LHCN-M2 (cell line): ENCODE measurements at regions not wholly inside any gene's neighbourhood (a gene's known extent, or its start where the extent isn't known, plus 50 kb on each side); places are given as distances from the start of the nearest gene placed in this dataset.
"Not testable (repeated sequence)": the region's sequence is repeated elsewhere in the genome, so short reads cannot be mapped to it uniquely, and the experiment has no call there.

Experiments used
- DNase-seq: peaks from one replicate; pipeline ENCODE4 v3.0.0-alpha.2; 2012; ENCODE audit warnings: low read depth

- no peak for DNase-seq
Measured at GRCh38 chrX:103428525-103428924, 52.2 kb downstream of the BEX3 start.

GRCh38 chrX:103429026-103429425, 52.7 kb downstream of the BEX3 start:
- not testable (repeated sequence) for DNase-seq

GRCh38 chrX:103431316-103431715, 55.0 kb downstream of the BEX3 start:
- peak; percentile 29 for DNase-seq

- DNase-seq, result not testable (repeated sequence)
Measured at GRCh38 chrX:103432841-103433240, 56.5 kb downstream of the BEX3 start.

- no peak for DNase-seq
Measured at GRCh38 chrX:103437147-103437873, 61.0 kb downstream of the BEX3 start.

GRCh38 chrX:103439161-103439560, 62.8 kb downstream of the BEX3 start:
- DNase-seq, result no peak

- DNase-seq, result no peak
Measured at GRCh38 chrX:103440621-103441020, 64.3 kb downstream of the BEX3 start.

- DNase-seq, result no peak
Measured at GRCh38 chrX:103441878-103442535, 65.7 kb downstream of the BEX3 start.

- DNase-seq, result peak; percentile 62
Measured at GRCh38 chrX:103442536-103442901, 66.2 kb downstream of the BEX3 start.

DNA sequence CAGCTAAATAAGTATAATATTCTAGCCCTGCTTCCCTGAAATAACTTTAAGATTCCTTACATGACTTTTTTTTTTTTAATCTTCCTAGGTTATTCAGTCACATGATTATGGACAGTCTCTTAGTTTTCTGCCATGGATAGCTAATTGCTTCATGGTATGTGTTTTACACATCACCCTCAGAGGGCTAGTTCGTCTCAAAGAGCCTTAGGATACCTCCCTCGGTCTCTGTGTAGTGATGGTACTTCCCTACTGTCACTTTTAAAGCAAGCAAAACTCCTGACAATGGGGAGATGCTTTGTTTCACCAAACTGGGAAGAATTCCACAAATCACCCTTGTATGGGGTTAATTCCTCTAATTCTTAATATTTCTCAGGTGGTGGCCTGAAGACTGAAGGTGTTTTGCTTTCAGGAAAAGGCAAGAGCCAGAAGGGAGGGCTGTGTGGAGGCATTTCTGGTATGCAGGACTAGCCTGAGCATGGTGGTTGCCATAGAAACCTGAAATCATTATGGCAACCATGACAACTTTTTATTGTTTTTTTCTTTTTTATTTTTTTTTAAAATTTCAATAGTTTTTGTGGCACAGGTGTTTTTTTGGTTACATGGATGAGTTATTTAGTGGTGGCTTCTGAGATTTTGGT, 70.4 kb downstream of the BEX3 start:
- DNase-seq, result peak; percentile 28
